ENCODE measurements at regions not wholly inside any gene's neighbourhood (a gene's known extent, or its start where the extent isn't known, plus 50 kb on each side); places are given as distances from the start of the nearest gene placed in this dataset.
"Not testable (repeated sequence)": the region's sequence is repeated elsewhere in the genome, so short reads cannot be mapped to it uniquely, and the experiment has no call there.

DNA sequence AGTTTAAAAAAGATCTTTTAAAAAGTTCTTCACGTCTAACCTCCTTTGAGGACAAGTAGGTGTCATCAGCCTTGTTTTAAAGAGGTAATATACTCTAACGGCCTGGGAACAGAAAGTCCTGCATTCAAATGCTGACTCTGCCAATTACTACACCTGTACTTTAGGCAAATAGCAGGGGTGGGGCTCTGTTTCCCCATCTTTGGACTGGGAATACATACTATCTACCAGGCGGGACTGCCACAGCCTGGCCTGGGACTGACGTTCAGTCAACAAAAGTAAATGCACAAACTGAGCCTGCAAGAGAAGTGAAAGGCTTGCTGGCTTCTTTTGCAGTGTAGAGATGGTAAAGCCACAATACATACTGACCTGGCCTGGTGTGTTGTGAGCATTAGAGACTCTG lies 107.6 kb upstream of the SPATA12 start:
- no peaks in the 10 kb centered on the region for H3K4me1 ChIP-seq (ENCODE audit: control insufficient read depth in 2 of 2, insufficient read depth in 2 of 2, low read length in 2 of 2)
- H3K27me3 ChIP-seq (ENCODE audit: control insufficient read depth in 2 of 2, insufficient read depth in 1 of 2, low read length in 1 of 2): no peaks in the 10 kb centered on the region
- H3K27ac ChIP-seq (ENCODE audit: low read depth in 1 of 2, low read length in 1 of 2): no peak overlapping the region
- 98% methylated on average over 4 of the region's 4 CpGs for WGBS
- no peak for DNase-seq (ENCODE audit: low read depth in 6 of 9, low spot score in 9 of 9)
- H3K36me3 ChIP-seq (ENCODE audit: control insufficient read depth in 2 of 2, insufficient read depth in 2 of 2, low read length in 1 of 2): no peaks in the 10 kb centered on the region
- no peaks in the 10 kb centered on the region for H3K9me3 ChIP-seq (ENCODE audit: control insufficient read depth in 2 of 2, insufficient read depth in 1 of 2, low read length in 1 of 2)
- no peak overlapping the region for H3K4me3 ChIP-seq (ENCODE audit: low read length in 2 of 2)

DNA sequence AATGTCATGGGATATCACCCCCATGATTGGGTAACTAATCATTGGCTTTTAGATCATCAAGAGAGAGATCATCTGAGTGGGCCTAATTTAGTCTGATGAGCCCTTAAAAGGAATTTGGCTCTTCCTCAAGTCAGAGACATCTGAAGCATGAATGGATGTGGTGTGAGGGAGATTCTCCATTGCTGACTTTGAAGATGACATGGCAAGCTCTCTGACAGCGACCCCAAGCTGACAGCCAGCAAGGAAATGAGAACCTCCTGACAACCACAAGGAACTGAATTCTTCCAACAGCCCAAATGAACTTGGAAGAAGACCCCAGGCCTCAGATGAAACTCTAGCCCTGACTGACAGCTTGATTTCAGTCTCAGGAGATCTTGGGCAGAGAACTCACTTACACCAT lies 108.4 kb upstream of the SPATA12 start:
- no peaks in the 10 kb centered on the region for H3K4me1 ChIP-seq (ENCODE audit: control insufficient read depth in 2 of 2, insufficient read depth in 2 of 2, low read length in 2 of 2)
- WGBS: 12% methylated on average over 1 of the region's 1 CpG
- no peak for DNase-seq (ENCODE audit: low read depth in 6 of 9, low spot score in 9 of 9)
- H3K27ac ChIP-seq (ENCODE audit: low read depth in 1 of 2, low read length in 1 of 2): no peak overlapping the region
- H3K4me3 ChIP-seq (ENCODE audit: low read length in 2 of 2): no peak overlapping the region
- H3K9me3 ChIP-seq (ENCODE audit: control insufficient read depth in 2 of 2, insufficient read depth in 1 of 2, low read length in 1 of 2): no peaks in the 10 kb centered on the region
- no peaks in the 10 kb centered on the region for H3K36me3 ChIP-seq (ENCODE audit: control insufficient read depth in 2 of 2, insufficient read depth in 2 of 2, low read length in 1 of 2)
- H3K27me3 ChIP-seq (ENCODE audit: control insufficient read depth in 2 of 2, insufficient read depth in 1 of 2, low read length in 1 of 2): no peaks in the 10 kb centered on the region

DNA sequence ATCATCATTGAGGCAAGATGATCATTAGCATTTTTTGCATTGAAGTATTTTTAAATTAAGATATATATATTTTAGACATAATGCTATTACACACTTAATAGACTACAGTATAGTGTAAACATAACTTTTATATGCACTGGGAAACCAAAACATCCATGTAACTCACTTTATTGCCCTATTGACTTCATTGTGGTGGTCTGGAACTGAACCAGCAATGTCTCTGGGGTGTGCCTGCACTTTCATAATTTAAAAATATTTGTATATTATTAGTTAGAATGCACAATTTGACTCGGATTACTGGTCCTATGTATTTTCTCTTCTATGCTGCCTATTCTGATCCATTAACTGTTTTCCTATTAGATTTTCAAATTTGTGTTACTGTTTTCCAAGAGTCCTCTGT lies 109.1 kb upstream of the SPATA12 start:
- Histone ChIP-seq H3K36me3 (ENCODE audit: control insufficient read depth in 2 of 2, insufficient read depth in 2 of 2, low read length in 1 of 2) (no peaks in the 10 kb centered on the region), H3K4me1 (ENCODE audit: control insufficient read depth in 2 of 2, insufficient read depth in 2 of 2, low read length in 2 of 2) (no peaks in the 10 kb centered on the region), H3K4me3 (ENCODE audit: low read length in 2 of 2) (no peak overlapping the region), H3K27me3 (ENCODE audit: control insufficient read depth in 2 of 2, insufficient read depth in 1 of 2, low read length in 1 of 2) (no peaks in the 10 kb centered on the region), H3K9me3 (ENCODE audit: control insufficient read depth in 2 of 2, insufficient read depth in 1 of 2, low read length in 1 of 2) (no peaks in the 10 kb centered on the region), H3K27ac (ENCODE audit: low read depth in 1 of 2, low read length in 1 of 2) (no peak overlapping the region)
- WGBS: 96% methylated on average over 1 of the region's 1 CpG
- no peak for DNase-seq (ENCODE audit: low read depth in 6 of 9, low spot score in 9 of 9)

DNA sequence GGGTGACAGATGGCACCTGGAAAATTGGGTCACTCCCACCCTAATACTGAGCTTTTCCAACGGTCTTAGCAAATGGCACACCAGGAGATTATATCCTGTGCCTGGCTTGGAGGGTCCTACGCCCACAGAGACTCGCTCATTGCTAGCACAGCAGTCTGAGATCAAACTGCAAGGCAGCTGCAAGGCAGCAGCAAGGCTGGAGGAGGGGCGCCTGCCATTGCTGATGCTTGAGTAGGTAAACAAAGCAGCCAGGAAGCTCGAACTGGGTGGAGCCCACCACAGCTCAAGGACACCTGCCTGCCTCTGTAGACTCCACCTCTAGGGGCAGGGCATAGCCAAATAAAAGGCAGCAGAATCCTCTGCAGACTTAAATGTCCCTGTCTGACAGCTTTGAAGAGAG lies 115.1 kb upstream of the SPATA12 start:
- DNase-seq (ENCODE audit: low read depth in 6 of 9, low spot score in 9 of 9); H3K36me3 ChIP-seq (ENCODE audit: control insufficient read depth in 2 of 2, insufficient read depth in 2 of 2, low read length in 1 of 2); H3K27ac ChIP-seq (ENCODE audit: low read depth in 1 of 2, low read length in 1 of 2); H3K4me3 ChIP-seq (ENCODE audit: low read length in 2 of 2); H3K27me3 ChIP-seq (ENCODE audit: control insufficient read depth in 2 of 2, insufficient read depth in 1 of 2, low read length in 1 of 2); H3K4me1 ChIP-seq (ENCODE audit: control insufficient read depth in 2 of 2, insufficient read depth in 2 of 2, low read length in 2 of 2): not testable (repeated sequence)
- peaks cover 0 to 11% of the 10 kb centered on the region in 2 donors for H3K9me3 ChIP-seq (ENCODE audit: control insufficient read depth in 2 of 2, insufficient read depth in 1 of 2, low read length in 1 of 2)
- WGBS: 77% methylated on average over 5 of the region's 5 CpGs

DNA sequence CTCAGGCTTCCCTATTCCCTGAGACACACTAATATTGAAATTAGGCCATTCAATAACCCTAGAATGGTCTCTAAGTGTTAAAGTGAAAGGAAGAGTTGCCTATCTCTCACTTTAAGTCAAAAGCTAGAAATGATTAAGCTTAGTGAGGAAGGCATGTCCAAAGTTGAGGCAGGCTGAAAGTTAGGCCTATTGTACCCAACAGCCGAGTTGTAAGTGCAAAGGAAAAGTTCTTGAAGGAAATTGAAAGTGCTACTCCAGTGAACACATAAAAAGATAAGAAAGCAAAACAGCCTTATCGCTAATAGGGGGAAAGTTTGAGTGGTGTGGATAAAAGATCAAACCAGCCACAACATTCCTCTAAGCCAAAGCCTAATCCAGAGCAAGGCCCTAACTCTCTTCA lies 117.9 kb upstream of the SPATA12 start:
- no peaks in the 10 kb centered on the region for H3K36me3 ChIP-seq (ENCODE audit: control insufficient read depth in 2 of 2, insufficient read depth in 2 of 2, low read length in 1 of 2)
- H3K9me3 ChIP-seq (ENCODE audit: control insufficient read depth in 2 of 2, insufficient read depth in 1 of 2, low read length in 1 of 2): peaks cover 0 to 11% of the 10 kb centered on the region in 2 donors
- no peaks in the 10 kb centered on the region for H3K4me1 ChIP-seq (ENCODE audit: control insufficient read depth in 2 of 2, insufficient read depth in 2 of 2, low read length in 2 of 2)
- DNase-seq (ENCODE audit: low read depth in 6 of 9, low spot score in 9 of 9): no peak
- WGBS: 83% methylated on average over 2 of the region's 2 CpGs
- H3K27me3 ChIP-seq (ENCODE audit: control insufficient read depth in 2 of 2, insufficient read depth in 1 of 2, low read length in 1 of 2): no peaks in the 10 kb centered on the region
- H3K27ac ChIP-seq (ENCODE audit: low read depth in 1 of 2, low read length in 1 of 2): no peak overlapping the region
- H3K4me3 ChIP-seq (ENCODE audit: low read length in 2 of 2): no peak overlapping the region

DNA sequence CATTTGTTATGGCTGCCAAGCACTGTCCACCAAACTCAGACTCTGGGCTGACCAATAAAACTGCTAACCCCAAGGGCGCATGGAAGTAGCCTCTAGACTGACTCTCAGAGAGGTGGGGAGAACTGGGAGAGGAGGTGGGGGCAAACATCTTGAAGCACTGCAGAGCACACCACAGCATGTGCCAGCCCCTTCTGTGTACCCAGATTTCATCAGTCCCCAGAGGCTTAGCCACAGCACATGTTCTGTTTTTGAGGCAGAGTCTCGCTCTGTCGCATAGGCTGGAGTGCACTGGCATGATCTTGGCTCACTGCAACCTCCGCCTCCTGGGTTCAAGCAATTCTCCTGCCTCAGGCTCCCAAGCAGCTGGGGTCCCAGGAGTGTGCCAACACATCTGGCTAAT lies 119.5 kb upstream of the SPATA12 start:
- no peaks in the 10 kb centered on the region for H3K36me3 ChIP-seq (ENCODE audit: control insufficient read depth in 2 of 2, insufficient read depth in 2 of 2, low read length in 1 of 2)
- no peak overlapping the region for H3K4me3 ChIP-seq (ENCODE audit: low read length in 2 of 2)
- H3K4me1 ChIP-seq (ENCODE audit: control insufficient read depth in 2 of 2, insufficient read depth in 2 of 2, low read length in 2 of 2): no peaks in the 10 kb centered on the region
- 99% methylated on average over 4 of the region's 4 CpGs for WGBS
- H3K9me3 ChIP-seq (ENCODE audit: control insufficient read depth in 2 of 2, insufficient read depth in 1 of 2, low read length in 1 of 2): peaks cover 0 to 11% of the 10 kb centered on the region in 2 donors
- no peak for DNase-seq (ENCODE audit: low read depth in 6 of 9, low spot score in 9 of 9)
- no peaks in the 10 kb centered on the region for H3K27me3 ChIP-seq (ENCODE audit: control insufficient read depth in 2 of 2, insufficient read depth in 1 of 2, low read length in 1 of 2)
- no peak overlapping the region for H3K27ac ChIP-seq (ENCODE audit: low read depth in 1 of 2, low read length in 1 of 2)

DNA sequence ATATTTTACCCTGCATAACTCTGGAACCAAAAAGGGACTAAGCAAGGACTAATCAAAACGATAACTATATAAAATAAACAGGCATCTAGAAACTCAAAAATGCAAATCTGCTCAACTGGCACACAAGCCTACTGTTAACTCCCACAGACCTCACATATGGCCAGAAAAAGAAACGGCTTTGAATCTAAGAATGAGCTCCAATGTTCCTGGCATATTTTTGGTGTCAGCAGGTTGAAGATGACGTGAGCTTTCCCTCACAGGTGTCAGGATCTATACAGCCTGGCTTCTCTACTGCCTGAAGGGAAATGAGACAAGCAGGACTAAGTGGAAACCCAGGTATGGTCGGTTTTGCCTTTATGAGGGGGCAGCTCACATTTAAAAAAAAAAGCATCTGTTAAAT lies 120.1 kb upstream of the SPATA12 start:
- Histone ChIP-seq H3K27ac (ENCODE audit: low read depth in 1 of 2, low read length in 1 of 2) (no peak overlapping the region), H3K9me3 (ENCODE audit: control insufficient read depth in 2 of 2, insufficient read depth in 1 of 2, low read length in 1 of 2) (peaks cover 0 to 5% of the 10 kb centered on the region in 2 donors), H3K27me3 (ENCODE audit: control insufficient read depth in 2 of 2, insufficient read depth in 1 of 2, low read length in 1 of 2) (no peaks in the 10 kb centered on the region), H3K4me3 (ENCODE audit: low read length in 2 of 2) (no peak overlapping the region), H3K36me3 (ENCODE audit: control insufficient read depth in 2 of 2, insufficient read depth in 2 of 2, low read length in 1 of 2) (no peaks in the 10 kb centered on the region), H3K4me1 (ENCODE audit: control insufficient read depth in 2 of 2, insufficient read depth in 2 of 2, low read length in 2 of 2) (no peaks in the 10 kb centered on the region)
- DNase-seq (ENCODE audit: low read depth in 6 of 9, low spot score in 9 of 9): no peak
- WGBS: 94% methylated on average over 4 of the region's 4 CpGs

DNA sequence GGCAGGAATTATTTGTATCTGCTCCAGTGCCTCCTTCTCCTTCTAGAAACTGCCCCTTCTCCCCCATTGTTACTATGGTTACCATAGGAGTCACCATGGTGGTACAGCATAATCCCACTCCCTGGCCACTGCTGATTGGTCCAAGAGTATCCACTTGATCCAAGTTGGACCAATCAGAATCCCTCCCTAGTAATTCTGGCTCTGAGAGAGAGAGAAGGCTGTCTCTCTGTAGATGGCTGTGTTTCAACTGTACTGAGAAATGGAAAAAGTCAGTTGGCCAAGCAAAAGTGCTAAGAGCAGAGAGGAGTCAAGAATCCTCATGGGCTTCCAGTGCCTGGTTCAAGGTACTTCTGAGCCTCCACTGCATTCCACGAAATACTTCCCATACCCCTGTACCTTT lies 120.6 kb upstream of the SPATA12 start:
- no peak for DNase-seq (ENCODE audit: low read depth in 6 of 9, low spot score in 9 of 9)
- H3K27ac ChIP-seq (ENCODE audit: low read depth in 1 of 2, low read length in 1 of 2): no peak overlapping the region
- peaks cover 0 to 3% of the 10 kb centered on the region in 2 donors for H3K9me3 ChIP-seq (ENCODE audit: control insufficient read depth in 2 of 2, insufficient read depth in 1 of 2, low read length in 1 of 2)
- WGBS: 96% methylated on average over 1 of the region's 1 CpG
- H3K4me1 ChIP-seq (ENCODE audit: control insufficient read depth in 2 of 2, insufficient read depth in 2 of 2, low read length in 2 of 2): no peaks in the 10 kb centered on the region
- H3K27me3 ChIP-seq (ENCODE audit: control insufficient read depth in 2 of 2, insufficient read depth in 1 of 2, low read length in 1 of 2): no peaks in the 10 kb centered on the region
- H3K4me3 ChIP-seq (ENCODE audit: low read length in 2 of 2): no peak overlapping the region
- H3K36me3 ChIP-seq (ENCODE audit: control insufficient read depth in 2 of 2, insufficient read depth in 2 of 2, low read length in 1 of 2): no peaks in the 10 kb centered on the region

DNA sequence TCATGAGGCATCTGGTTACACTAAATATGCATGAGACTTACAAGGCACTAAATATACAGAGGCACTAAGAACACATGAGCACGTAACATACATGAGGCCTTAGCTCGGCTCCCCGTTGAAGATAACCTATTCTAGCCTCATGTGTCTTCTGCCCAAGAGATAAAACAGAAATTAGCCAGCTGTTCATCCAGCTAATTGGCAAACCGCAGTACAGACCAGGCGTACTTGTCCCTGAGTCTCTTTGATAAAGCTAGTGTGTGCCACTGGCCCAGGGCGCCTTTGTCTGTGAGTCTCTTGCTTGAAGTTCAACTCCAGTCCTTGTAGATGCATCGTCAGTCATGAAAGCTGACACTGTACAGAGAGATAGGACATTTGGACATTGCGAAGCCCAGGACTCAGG lies 121.9 kb upstream of the SPATA12 start:
- Histone ChIP-seq H3K4me3 (ENCODE audit: low read length in 2 of 2) (no peak overlapping the region), H3K4me1 (ENCODE audit: control insufficient read depth in 2 of 2, insufficient read depth in 2 of 2, low read length in 2 of 2) (no peaks in the 10 kb centered on the region), H3K9me3 (ENCODE audit: control insufficient read depth in 2 of 2, insufficient read depth in 1 of 2, low read length in 1 of 2) (peaks cover 0 to 8% of the 10 kb centered on the region in 2 donors), H3K36me3 (ENCODE audit: control insufficient read depth in 2 of 2, insufficient read depth in 2 of 2, low read length in 1 of 2) (no peaks in the 10 kb centered on the region), H3K27ac (ENCODE audit: low read depth in 1 of 2, low read length in 1 of 2) (no peak overlapping the region), H3K27me3 (ENCODE audit: control insufficient read depth in 2 of 2, insufficient read depth in 1 of 2, low read length in 1 of 2) (no peaks in the 10 kb centered on the region)
- WGBS: 97% methylated on average over 8 of the region's 8 CpGs
- DNase-seq (ENCODE audit: low read depth in 6 of 9, low spot score in 9 of 9): no peak

DNA sequence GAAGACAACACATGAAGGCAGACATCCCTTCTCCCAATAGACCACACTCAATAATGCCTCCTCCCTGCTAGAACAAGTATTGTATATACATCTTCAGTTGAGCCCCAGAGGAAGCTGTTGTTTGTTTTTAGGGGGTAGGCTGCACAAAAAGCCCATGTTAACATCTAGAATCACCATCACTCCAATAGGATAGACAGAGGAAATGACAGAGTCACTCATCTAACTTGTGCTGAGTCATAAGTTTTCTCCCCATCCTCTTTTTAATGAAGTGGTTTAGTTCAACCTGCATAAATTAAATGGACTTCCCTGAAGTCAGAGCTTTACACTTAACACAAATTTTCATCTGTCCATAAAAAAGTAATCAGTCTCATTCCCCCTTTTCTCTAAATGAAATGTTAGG lies 122.9 kb upstream of the SPATA12 start:
- DNase-seq (ENCODE audit: low read depth in 6 of 9, low spot score in 9 of 9): no peak
- H3K4me3 ChIP-seq (ENCODE audit: low read length in 2 of 2): no peak overlapping the region

More for the DNA sequence above, 122.9 kb upstream of the SPATA12 start:
- Histone ChIP-seq H3K27ac (ENCODE audit: low read depth in 1 of 2, low read length in 1 of 2) (no peak overlapping the region), H3K27me3 (ENCODE audit: control insufficient read depth in 2 of 2, insufficient read depth in 1 of 2, low read length in 1 of 2) (no peaks in the 10 kb centered on the region), H3K4me1 (ENCODE audit: control insufficient read depth in 2 of 2, insufficient read depth in 2 of 2, low read length in 2 of 2) (no peaks in the 10 kb centered on the region), H3K36me3 (ENCODE audit: control insufficient read depth in 2 of 2, insufficient read depth in 2 of 2, low read length in 1 of 2) (no peaks in the 10 kb centered on the region), H3K9me3 (ENCODE audit: control insufficient read depth in 2 of 2, insufficient read depth in 1 of 2, low read length in 1 of 2) (peaks cover 0 to 8% of the 10 kb centered on the region in 2 donors)
